GM12875 (cell line): ENCODE measurements at regions not wholly inside any gene's neighbourhood (a gene's known extent, or its start where the extent isn't known, plus 50 kb on each side); places are given as distances from the start of the nearest gene placed in this dataset.
"Not testable (repeated sequence)": the region's sequence is repeated elsewhere in the genome, so short reads cannot be mapped to it uniquely, and the experiment has no call there.

Experiments
- H3K4me3 ChIP-seq: one replicate; pipeline ENCODE4 v1.5.1; 2011; ENCODE audit warnings: low read depth, low read length, control low read depth
- TF ChIP-seq, protein P1 (sequence below): IDR thresholded peaks from 2 replicates; pipeline ENCODE4 v1.5.1; 2011; ENCODE audit warnings: low read depth, mild to moderate bottlenecking, control low read depth, inconsistent platforms, low read length, moderate library complexity, borderline replicate concordance; ENCODE audit not compliant: insufficient read depth

DNA sequence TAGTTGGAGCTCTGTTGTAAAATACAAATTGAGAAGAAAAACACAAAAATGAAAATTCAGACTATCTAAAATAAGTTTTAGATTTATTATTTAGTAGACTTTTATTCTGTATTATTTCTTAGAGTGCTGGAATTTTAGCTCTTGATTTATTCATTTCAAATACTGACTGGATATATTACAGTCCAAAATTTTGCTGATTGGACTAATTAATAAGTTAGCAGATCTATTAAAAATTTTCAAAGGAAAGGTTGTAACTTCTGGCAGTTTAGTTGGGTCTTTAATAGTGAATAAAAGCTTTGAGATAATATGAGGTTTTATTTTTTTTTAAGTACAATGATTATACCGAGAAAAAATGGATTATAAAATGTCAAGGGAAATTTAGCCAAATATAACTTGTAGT lies 1224.9 kb upstream of the SPRY2 start:
- H3K4me3 ChIP-seq, result no peak overlapping the region
- TF ChIP-seq, protein P1, sequence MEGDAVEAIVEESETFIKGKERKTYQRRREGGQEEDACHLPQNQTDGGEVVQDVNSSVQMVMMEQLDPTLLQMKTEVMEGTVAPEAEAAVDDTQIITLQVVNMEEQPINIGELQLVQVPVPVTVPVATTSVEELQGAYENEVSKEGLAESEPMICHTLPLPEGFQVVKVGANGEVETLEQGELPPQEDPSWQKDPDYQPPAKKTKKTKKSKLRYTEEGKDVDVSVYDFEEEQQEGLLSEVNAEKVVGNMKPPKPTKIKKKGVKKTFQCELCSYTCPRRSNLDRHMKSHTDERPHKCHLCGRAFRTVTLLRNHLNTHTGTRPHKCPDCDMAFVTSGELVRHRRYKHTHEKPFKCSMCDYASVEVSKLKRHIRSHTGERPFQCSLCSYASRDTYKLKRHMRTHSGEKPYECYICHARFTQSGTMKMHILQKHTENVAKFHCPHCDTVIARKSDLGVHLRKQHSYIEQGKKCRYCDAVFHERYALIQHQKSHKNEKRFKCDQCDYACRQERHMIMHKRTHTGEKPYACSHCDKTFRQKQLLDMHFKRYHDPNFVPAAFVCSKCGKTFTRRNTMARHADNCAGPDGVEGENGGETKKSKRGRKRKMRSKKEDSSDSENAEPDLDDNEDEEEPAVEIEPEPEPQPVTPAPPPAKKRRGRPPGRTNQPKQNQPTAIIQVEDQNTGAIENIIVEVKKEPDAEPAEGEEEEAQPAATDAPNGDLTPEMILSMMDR, result no peak

DNA sequence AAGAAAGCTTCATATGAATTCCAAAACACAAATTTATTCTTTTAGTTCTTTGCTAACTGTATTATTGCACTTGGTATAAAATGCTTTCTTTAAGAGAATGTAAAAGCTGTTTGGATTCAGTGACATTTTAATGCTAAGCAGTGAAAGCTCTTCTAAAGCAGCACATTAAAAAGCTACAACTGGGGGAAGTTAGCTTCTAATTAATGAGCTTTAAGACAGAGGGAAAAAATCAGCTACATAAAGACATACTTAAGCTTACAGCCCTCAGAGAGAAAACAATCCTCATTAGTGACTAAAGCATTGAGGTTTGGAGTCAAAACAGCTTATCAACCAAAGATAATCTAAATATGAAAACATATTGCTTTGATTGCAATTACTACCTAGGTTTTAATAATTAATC lies 1222.2 kb upstream of the SPRY2 start:
- H3K4me3 ChIP-seq, result no peak overlapping the region
- TF ChIP-seq, protein P1, result no peak

DNA sequence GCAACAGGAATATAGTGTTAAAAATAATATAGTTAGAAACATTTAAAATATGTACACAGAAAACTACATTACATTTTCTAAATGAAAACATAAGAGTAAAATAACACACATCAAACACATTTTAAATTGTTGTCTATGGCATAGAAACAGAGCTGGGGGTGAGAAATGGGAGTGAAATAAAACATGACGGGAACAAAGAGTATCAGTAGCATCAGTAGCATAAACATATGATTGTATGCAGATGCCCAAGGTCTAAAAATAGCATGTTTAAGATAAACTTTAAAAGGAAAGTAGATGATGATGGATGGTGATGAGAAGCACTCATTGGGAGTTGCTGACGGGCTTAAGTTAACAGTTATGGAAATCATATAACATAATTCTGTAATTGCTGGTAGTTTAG lies 1221.7 kb upstream of the SPRY2 start:
- H3K4me3 ChIP-seq, result no peak overlapping the region
- TF ChIP-seq, protein P1, result no peak

DNA sequence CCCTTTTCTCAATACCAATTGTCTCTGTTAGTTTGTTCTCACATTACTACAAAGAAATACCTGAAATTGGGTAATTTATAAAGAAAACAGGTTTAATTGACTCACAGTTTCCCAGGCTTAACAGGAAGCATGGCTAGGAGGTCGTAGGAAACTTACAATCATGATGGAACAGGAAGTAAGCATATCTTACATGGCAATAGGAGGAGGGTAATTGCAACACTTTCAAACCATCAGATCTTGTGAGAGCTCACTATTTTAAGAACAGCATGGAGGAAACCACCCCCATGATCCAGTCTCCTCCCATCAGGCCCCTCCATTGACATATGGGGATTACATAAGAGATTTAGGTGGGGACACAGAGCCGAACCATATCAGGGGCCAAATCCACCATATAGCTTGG lies 1210.1 kb upstream of the SPRY2 start:
- TF ChIP-seq, protein P1, result no peak
- H3K4me3 ChIP-seq, result no peak overlapping the region

DNA sequence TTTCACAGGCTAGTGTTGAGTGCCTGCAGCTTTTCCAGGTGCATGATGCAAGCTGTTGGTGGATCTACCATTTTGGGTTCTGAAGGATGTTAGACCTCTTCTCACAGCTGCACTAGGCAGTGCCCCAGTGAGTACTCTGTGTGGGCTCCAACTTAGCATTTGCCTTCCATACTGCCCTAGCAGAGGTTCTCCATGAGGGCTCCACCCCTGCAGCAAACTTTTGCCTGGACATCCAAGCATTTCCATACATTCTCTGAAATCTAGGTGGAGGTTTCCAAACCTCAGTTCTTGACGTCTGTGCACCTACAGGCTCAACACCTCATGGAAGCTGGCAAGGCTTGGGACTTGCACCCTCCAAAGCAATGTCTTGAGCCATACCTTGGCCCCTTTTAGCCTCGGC lies 1205.4 kb upstream of the SPRY2 start:
- not testable (repeated sequence) for H3K4me3 ChIP-seq

DNA sequence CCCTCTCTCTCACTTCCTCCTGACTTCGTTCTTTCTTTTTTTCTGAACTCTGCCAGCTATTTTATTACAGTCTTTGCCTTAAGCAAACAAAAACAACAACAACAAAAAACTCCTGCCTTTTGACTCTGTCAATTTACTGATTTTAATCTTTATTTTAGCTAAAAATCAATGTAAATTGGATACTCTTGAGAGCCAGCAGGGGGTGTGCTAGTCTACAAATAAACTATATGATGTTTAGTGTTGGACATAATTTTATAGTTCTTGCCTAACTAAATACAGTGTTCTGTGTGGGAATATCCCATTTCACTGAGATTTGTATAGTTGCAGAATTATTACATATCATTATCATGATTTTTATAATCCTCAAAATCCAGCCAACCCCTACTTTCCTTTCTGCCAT lies 1199.9 kb upstream of the SPRY2 start:
- TF ChIP-seq, protein P1, result no peak
- H3K4me3 ChIP-seq, result no peak overlapping the region

DNA sequence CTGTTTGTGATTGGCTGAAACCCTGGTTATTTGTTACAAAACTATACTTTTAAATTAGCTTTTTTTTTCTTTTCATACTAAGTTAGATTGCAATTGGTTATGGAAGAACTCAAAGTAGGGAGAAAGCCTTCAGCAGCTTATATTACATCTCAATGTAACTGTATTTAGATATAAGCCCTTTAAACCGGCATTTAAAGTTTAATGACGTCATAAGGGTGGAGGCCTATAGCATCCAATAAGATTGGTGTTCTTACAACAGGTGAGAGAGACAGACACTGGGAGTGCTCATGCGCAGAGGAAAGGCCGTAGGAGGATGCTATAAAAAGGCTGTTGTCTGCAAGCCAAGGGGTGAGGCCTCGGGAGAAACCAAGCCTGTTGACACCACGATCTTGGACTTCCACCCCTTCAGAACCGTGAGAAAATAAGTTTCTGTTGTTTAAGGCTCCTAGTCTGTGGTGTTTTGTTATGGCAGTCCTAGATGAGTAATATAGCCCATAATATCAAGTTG lies 1198.8 kb upstream of the SPRY2 start:
- no peak overlapping the region for H3K4me3 ChIP-seq
- TF ChIP-seq, protein P1, result no peak

DNA sequence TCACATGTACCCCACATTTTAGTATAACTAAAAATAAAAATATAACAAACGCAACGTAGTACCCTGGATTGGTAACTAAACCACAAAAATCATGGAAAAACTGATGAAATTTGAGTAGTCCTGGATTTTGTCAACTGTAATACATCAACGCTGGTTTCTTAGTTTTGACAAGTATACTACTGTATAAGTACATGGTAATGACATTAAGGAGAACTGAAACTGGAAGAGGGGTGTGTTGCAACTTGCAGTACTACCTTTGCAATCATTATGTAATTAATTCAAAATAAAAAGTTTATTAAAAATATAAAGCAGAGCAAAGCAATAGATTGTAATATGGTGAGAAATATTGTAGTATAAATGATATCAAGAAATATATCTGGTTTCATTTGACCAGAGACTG lies 1158.0 kb upstream of the SPRY2 start:
- H3K4me3 ChIP-seq, result no peak overlapping the region
- TF ChIP-seq, protein P1, result no peak
